ENCODE measurements at regions not wholly inside any gene's neighbourhood (a gene's known extent, or its start where the extent isn't known, plus 50 kb on each side); places are given as distances from the start of the nearest gene placed in this dataset.

GRCh38 chr2:19635951-19636510 is 265.8 kb downstream of the TTC32 start:
- TF ChIP-seq CTCF (IDR thresholded peaks at IDR 0.05) (no peak), POLR2A (IDR thresholded peaks at IDR 0.05) (no peak)

All from adrenal gland (tissue), 5 donors.